GM19452 (cell line): ENCODE measurements at regions not wholly inside any gene's neighbourhood (a gene's known extent, or its start where the extent isn't known, plus 50 kb on each side); places are given as distances from the start of the nearest gene placed in this dataset.

Experiments
- ATAC-seq: cut with Tn5 transposase; IDR thresholded peaks from one replicate; pipeline ENCODE4 v1.9.1; 2021; ENCODE audit not compliant: unreplicated experiment

DNA sequence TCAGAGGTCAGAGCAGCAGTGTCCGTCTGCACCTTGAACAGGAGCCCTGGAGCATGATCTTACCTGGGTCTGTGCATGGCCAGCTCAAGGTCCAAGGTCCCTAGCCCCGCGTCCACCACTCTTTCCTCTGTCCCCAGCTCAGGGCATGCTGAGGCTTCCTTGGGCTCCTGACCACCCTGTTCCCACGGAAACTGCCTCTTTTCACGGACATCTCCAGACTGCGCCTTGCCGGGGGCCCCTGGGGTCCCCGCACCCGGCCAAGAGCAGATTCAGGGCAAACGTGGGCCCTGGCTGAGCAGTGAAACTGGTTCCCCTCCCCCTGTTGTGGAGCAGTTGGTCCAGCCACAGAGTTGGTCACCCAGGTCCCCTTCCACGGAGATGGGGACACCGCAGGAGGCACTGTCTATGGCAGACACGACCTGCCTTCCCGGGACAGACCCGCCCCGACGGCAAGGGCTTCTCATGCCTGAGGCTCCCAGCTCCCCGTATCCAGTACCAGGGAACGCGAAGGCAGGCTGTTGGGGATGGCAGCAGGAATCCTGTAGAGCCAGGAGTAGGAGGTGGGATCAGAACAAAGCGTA lies 217.4 kb upstream of the PPP2R2D start:
- no peak for ATAC-seq

DNA sequence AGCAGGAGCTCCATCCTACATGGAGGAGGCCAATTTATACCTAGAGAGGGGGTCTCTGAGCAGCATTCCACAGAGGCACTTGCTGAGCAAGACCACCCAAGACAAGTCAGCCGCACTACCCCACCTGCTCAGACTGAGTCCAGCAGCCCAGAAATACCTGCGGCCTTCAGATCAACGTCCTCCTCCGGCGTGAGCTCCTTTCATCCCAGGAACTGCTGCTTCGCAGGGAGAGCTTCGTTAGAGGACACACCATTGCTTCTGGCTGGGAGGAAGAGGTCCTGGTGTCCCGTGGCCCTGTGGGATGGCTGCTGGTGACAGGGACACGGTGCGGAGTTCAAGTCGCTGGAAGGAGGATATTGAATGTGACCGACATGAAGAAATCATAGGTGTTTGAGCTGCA lies 216.9 kb upstream of the PPP2R2D start:
- ATAC-seq, result no peak

DNA sequence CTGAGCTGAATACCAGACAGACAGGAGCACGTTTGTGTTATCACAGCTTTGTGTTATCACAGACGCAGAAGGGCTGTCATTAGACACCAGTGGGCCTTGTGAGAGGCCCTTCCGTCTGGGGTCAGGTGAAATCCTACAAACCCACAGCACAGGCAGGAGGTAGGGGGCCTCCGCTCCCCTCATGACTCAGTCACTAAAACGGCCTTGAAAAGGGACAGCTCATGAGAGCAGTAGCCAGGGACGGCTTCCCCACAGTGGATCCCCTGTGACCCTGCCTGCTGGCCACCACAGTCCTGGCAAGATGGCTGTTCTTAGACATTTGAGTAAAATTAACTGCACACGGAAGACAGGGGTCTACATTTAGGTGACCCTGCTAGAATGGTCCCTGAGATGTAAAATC lies 215.8 kb upstream of the PPP2R2D start:
- no peak for ATAC-seq

DNA sequence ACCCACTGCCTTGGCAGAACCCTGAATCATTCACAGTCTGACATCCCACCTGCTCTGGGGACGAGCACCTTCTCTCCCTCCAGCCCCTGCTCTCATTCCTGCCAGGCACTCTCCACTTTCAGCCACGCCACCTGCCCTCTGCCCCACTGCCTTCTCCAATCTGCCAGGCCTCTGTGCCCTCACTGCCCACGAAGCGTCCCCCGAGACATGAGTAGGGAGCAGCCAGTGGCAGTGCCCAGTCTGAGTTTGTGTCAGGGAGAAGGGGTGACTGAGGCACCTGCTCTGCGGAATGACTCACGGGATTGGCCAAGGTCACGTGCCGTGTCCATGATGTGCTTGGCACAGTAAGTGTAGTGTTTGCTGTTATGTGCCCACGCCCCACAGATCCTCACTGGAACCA lies 215.2 kb upstream of the PPP2R2D start:
- no peak for ATAC-seq

- ATAC-seq, result no peak
Measured at GRCh38 chr10:131686781-131687420, 213.9 kb upstream of the PPP2R2D start.

DNA sequence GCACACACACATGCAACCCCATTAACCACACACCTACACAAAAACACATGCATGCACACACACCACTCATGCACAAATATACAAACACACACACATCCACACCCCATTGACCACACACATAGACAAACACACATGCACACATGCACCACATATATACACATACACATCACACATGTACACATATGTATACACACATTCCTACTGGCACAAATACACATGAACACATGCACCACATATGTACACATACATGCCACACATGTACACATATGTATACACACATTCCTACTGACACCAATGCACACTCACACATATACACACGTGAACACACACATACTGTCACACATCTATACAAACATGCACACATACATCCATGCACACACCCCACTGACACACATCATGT lies 212.5 kb upstream of the PPP2R2D start:
- no peak for ATAC-seq

DNA sequence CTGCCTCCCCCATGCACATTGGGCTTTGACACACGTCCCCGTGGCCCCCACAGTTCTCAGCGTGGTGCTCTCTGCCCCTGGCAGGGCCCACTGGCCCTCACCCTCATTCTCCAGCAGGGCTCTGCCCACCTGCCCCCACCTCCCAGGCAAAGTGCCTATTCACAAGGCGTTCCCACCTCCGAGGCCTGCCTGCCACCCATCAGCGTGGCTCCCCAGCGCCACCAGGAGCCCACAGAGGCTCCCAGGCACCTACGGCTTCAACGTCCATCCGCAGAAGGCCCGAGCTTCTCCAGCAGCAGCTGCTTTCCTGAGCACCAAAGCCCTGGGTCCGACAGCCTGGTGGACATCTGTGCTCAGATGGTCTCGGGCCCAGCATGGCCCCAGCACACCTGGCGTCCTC lies 211.8 kb upstream of the PPP2R2D start:
- no peak for ATAC-seq

DNA sequence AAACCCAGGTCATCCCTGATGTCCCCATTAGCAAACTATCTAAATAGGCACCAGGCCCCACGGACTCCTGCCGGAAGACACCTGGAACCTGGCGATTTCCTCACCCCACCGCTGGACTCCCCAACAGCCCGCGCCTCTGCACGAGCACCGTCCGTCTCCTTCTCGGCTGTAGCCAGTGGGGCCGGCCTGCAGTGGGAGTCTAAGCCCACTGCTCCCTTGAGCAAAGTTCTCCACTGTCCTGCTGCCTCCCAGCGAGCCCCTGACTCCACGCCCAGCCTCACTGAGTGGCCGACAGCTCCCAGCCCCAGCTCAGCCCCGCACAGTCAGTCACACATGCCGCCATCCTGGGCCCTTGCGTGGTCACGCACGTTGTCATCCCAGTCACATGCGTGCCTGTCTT lies 211.3 kb upstream of the PPP2R2D start:
- no peak for ATAC-seq

- no peak for ATAC-seq
Measured at GRCh38 chr10:131689954-131690757, 210.7 kb upstream of the PPP2R2D start.

DNA sequence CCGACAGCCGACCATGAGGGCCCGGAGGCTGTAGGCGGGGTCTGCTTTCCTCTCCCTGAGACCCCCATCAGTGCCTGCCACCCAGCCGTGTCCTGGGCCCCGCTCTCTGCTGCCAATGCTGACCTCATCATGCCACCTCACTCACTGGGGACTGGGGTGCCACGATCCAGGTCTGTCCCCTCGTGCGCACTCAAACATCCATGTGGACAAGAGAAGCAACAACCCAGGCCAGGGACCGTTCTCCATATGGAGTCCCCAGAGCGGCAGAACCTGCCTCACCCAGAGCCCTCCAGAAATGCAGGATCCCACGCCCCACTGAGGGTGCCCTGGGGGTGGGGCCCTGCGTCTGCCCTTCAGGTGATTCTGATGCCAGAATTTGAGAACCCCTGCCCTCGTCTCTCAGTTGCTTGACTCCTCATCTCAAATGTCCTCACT lies 210.0 kb upstream of the PPP2R2D start:
- no peak for ATAC-seq

DNA sequence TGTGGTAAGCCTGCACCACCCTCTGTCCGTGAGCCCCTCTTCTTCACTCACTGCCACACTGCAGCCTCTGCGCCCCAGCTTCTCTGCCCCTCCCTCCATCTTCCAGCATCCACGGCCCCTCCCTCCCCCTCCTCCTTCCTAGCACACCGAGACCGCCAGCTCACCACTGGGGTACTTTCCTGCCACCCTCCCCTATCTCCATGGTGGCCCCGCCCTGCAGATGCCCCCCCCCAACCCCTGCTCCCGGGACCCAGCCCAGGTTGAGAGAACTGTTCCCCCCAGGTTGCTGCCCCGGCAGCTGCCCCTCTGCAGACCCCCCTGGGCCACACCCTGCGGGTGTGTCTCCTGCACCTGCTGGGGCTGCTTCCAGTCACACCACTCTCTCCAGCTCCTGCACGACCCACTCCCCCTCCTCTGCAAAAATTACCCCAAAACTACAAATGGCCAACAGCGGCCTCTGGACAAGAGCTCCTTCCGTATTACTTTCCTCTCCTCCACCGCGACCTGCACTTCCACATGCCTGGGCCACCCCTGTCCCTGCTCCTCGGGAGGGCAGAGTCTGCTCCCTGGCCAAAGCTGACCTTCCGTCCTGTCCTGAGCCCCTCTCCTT lies 209.2 kb upstream of the PPP2R2D start:
- no peak for ATAC-seq

GRCh38 chr10:131692176-131692575 lies 208.6 kb upstream of the PPP2R2D start:
- no peak for ATAC-seq

DNA sequence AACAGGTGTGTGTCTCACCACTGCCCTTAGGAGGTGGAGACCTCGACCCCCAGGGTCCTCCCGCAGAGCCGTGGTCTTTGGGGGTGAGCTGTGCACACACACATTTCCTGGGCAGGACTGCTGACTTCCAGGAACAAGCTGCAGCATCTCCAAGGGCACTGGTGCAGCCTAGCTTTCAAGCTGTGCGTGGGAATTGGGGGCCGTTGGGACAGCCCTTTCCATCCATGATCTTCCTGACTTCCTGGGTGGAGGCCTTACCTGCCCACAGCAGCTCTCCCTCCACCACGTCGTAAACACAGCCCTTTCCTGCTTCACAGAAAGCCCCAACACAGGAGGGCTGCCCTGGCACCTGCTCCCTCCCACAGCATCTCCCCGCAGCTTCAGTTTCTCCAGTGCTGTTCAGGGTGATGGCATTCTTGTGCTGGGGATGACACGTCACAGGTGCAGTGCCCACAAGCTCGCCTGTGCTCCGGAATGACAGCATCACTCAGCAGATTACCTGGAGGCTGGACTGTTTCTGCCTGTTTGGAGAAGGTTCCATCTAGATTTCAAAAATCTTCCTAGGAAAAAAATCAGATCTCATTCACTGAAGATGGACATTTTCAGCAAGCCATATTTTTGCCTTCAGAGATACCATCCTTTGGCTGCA lies 208.0 kb upstream of the PPP2R2D start:
- no peak for ATAC-seq

DNA sequence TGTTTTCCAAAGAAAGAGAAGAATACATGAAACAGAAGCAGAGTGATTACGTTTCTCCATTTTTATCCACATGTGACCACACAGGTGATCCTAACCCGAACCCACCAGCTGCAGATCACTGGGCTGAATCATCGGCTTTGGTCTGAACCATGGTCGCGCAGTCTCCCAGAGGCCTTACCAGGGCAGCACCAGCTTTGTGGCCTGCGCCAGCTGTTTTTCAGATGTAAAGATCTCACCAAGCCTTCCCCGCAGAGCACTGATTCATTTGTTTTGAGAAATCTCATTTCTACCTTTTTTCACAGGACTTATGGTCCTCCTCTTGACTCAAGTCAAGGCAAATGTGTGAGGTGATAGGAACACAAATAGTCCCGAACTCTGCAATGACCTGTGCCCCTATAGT lies 207.0 kb upstream of the PPP2R2D start:
- no peak for ATAC-seq

DNA sequence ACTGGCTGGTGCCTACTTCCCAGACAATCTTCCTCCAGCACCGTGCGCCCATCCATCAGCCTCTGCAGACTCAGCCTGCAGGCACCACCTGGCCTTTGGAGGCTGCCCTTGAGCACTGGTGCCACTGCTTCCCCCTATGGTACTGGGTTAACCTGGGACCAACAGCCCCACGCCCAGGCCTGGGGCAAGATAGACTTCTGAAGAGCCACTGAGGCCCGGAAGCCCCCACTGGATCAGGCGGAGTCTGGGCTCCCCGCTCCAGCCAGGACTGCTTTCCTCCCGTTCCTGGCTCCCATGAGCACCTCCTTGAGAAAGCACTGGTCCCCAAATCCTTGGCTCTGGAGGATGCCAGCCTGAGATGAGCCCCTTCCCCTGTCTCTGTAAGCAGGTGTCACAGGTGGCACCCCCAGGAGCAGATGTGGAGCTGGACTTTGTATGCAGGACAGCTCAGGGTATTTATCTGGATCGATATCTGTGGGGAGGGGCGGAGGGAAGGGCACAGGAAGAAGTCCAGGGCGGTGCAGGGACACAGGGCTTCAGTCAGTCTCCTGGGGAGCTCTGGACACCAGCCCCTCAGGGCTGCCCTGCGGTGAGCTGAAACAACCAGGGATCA lies 206.5 kb upstream of the PPP2R2D start:
- no peak for ATAC-seq

GRCh38 chr10:131694781-131695495 lies 205.9 kb upstream of the PPP2R2D start:
- ATAC-seq, result no peak

- no peak for ATAC-seq
Measured at GRCh38 chr10:131695496-131696165, 205.2 kb upstream of the PPP2R2D start.

DNA sequence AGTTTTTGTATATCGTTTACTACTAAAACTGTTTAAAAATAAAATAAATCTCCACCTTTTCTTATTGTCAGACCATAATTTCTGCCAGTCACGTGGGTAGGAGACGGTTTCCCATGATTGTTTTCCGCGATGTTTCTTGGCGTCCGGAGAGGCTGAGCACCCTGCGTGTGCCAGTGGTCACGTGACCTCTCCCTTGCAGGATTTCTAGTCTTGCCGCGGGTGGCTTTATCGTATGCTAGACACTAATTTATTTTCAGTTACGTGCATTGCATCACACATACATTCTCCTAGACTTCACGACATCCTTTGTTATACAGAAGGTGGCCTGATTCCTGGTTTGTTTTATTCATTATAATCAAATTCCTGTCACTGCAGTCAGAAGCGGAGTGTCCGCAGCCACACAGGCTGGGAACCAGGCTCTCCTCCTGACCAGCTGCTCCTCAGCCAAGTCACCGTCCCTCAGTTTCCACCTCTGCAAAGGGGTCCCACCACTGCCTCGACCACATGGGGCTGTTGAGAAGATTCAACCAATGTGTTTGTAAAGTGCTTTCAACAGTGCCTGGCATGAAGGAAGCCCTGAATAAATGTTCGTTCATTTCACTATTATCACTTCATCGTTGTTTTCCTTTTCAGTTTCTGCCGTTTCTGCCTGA lies 203.2 kb upstream of the PPP2R2D start:
- ATAC-seq, result no peak

- no peak for ATAC-seq
Measured at GRCh38 chr10:131698232-131698631, 202.6 kb upstream of the PPP2R2D start.
